A172 (cell line): ENCODE measurements at regions not wholly inside any gene's neighbourhood (a gene's known extent, or its start where the extent isn't known, plus 50 kb on each side); places are given as distances from the start of the nearest gene placed in this dataset.

Source experiments
- DNase-seq: peaks from one replicate; pipeline ENCODE4 v3.0.0-alpha.2; 2015; ENCODE audit warnings: low spot score

GRCh38 chr5:147963948-147964693 is 57.8 kb upstream of the C5orf46 start:
- DNase-seq: no peak

- DNase-seq: no peak
These were observed 57.1 kb upstream of the C5orf46 start for GRCh38 chr5:147963436-147963835.

- DNase-seq: no peak
These were observed 54.9 kb upstream of the C5orf46 start for GRCh38 chr5:147961208-147961749.

GRCh38 chr5:147957901-147958300 is 51.6 kb upstream of the C5orf46 start:
- no peak for DNase-seq

- DNase-seq: no peak
These were observed 50.5 kb upstream of the C5orf46 start for GRCh38 chr5:147956842-147957223.

- DNase-seq: no peak
These were observed 49.9 kb upstream of the C5orf46 start for GRCh38 chr5:147956064-147956841.
